NCI-H1930 (cell line): ENCODE measurements at regions not wholly inside any gene's neighbourhood (a gene's known extent, or its start where the extent isn't known, plus 50 kb on each side); places are given as distances from the start of the nearest gene placed in this dataset.

Experiments
- DNase-seq, 2 experiments: peaks; one replicate each; lab custom pipeline; 2025; lab: John Stamatoyannopoulos, UW

DNA sequence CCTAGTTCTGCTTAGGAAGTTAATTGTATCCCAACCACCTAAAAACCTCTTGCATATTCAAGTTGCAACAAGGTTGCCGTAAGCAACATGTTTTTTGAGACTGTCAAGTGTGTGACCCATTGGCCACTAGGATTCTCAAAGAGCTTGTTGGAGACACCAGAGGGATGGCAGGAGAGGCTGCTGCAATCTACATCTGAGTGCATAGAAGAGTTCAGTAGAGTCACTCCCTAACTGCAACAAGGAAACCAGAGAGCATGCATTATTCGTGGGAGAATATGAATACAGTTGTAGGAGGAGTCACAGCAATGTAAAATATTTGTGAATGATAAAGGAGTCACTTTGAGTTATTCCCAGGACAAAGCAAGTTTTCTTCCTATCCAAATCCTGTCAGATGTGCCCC lies 538.6 kb downstream of the TNS3 start:
- no peak for DNase-seq

DNA sequence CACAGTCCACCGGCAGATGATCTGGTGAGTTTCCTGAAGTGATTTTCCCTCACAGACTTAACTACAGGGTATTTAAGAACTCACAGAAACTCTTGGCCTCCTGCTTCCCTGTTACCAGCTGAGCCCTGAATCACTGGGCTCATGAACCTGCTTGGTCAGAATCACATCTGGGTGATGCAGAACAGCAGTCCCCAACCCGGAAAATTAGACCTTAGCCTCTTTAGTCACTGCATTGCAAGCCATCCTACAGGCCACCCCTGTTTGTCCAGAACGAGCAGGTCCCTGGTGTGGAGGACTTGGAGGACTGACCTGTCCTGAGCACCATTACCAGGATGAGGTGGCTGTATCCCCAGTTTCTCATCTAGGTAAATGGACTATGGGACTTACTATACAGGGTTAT lies 539.2 kb downstream of the TNS3 start:
- DNase-seq = no peak

DNA sequence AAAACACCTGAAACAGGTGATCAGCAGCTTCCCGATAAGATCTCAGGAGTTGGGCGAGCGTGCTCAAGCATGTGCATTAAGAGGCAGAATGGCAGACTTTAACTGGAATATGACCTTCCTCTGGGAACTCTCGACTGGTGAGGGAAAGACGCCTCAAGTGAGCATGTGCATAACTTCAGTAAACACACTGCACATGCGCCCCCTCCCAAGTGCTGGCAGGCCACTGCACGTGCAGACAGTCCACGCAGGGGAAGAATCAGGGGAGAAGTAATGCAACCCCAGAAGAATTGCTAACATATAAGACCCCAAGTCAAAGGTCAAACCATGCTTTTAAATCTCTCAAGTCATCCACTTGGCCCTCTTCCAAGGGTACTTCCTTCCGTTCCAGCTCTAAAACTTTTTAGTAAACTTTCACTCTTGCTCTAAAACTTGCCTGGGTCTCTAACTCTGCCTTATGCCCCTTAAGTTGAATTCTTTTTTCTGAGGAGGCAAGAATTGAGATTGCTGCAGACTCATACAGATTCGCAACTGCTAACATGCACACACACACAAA lies 541.0 kb downstream of the TNS3 start:
- DNase-seq = no peak

DNA sequence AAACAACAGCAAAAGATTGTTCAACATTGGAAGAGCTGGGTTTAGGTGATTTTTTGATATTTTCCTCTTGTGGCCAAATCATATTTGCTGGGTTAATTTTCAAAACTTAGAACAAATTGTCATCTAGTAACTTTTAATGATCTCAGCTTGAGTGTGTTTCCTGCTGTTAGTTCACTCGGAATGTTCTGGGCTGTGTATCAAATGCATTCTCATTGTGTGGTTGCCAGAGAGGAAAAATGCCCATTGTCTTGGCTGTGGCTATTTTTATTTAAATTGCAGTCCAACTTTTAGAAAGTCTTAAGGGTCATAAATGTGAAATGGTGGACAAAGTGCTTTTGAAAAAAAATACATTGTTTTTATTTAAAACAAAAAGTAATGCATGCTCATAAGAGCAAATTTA lies 542.0 kb downstream of the TNS3 start:
- DNase-seq = no peak

DNA sequence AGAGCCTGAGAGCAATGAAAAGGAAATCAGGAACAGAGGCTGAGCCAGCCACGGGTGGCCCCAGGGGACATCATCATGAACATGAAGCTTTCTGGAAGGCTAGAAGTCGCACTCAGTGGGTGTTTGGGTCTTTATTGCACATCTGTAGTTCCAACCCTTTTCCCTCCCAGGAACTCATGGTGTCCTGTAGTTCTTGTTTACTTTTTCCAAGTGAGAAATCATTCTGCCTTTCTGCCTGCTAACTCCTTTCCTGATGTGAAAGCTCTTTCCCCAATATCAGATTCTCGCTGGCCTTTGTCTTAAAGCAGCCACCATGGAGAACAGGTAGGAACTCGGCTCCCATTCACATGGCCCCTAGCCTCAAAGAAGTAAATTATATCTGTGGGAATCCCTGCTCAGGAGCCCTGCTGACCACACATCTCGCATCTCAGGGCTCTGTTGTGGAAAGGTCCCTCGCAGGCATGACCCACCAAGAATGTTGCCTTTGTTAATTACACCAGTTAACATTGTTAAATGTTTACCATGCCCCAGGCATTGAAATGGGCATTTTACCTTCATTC lies 542.7 kb downstream of the TNS3 start:
- DNase-seq = no peak

DNA sequence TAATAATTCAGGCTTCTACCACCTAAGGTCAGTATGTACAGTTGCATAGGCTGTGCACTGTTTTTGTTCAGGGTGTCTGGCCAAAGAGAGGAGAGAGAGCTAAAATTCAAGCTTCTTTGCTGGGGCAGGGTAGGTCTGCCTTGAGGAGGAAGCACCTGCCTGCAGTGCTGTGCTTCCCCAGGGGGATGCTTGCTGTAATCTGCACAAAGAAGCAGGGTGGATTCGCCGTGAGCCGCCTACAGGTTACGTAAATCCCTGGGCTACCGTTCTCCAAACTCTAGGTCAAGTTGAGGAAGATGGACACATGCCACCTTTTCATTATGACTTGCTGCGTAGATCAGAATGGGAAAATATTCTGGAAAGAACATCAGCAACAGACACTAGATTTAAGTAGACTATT lies 543.3 kb downstream of the TNS3 start:
- no peak for DNase-seq

DNA sequence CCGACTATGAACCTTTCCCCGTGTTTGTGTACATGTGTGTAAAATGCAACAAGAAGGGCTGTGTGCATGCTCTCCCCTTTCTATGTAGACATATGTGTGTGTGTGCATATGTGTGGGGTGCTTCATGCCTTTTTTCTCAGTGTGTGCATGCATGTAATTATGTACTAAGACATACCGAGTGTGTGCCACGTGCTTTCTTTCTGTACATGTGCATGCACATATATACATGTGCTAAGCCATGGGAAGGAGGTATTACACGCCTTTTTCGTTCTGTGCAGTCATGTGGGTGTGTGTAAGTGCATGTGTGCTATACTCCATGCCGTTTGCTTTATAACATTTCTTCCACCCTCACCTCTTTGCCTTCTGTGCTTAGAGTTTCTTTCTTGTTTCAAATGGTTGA lies 544.3 kb downstream of the TNS3 start:
- no peak for DNase-seq

DNA sequence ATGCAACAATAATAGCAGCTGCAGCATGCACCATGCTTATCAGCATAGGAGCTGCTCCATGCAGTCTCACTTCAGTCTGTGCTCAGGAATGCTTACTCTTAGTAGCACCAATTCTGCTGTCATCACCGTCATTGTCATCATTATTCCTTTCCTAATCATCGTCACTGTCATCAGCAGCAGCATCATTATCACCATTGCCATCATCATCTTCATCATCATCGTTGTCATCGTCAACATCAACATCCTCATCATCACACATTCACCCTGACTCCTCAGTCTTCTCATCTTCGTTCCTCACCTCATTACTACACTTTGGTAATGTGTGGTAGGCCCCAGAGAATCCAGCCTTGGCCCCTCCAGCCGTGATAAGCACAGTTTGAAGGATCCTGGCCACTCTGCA lies 545.0 kb downstream of the TNS3 start:
- no peak for DNase-seq

DNA sequence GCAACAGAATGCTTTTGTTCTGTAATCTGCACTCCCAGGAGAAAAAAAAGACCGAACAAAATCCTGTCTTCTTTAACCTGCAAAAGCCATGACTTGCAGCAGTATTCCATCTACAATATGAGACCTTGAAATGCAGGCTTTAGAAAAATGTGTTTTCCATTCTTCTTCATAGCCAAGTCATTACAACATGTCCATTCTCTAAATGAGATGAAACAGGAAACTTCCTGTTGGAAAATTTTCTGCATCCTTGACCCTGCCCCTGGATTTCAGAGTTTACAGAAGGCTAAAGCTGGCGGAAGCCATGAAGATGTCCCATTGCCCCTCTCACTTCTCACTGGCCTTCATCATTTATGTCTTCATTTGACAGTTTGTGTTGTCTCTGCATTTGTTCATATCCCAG lies 546.4 kb downstream of the TNS3 start:
- DNase-seq = no peak

DNA sequence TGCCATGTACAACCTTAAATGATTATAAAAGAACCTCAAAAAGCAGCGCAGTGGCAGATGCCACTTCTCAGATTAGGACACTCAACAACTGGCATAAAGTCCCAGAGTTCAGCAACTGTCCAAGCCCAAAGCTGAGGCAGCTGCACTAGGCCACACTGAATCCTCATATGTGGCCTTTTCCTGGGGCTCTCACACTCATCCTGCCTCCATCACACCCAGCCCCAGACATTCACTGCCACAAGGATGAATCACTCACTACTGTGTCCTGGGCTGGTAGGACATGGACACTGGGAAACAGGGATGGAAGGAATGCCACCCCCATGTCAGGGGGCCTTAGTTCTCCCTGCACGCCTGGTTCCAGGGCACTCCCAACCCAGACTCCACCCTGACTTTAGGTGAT lies 547.7 kb downstream of the TNS3 start:
- no peak for DNase-seq

DNA sequence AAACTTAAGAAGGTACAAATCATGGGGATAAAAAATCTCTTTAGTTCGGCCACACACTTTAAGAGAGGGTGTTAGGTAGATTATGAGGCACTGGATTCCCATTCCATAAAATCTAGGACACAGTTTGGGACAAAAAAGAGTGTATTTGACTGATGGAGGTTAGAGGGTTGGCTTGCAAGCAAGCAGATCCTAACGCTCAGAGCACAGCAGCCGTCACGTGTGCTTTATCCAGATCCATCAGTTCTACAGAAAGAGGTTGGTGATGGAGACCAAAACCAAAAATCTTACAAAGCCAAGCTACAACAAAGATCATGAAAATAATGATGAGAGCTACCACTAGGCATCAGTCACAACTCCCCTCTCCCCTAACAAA lies 549.4 kb downstream of the TNS3 start:
- DNase-seq = no peak

DNA sequence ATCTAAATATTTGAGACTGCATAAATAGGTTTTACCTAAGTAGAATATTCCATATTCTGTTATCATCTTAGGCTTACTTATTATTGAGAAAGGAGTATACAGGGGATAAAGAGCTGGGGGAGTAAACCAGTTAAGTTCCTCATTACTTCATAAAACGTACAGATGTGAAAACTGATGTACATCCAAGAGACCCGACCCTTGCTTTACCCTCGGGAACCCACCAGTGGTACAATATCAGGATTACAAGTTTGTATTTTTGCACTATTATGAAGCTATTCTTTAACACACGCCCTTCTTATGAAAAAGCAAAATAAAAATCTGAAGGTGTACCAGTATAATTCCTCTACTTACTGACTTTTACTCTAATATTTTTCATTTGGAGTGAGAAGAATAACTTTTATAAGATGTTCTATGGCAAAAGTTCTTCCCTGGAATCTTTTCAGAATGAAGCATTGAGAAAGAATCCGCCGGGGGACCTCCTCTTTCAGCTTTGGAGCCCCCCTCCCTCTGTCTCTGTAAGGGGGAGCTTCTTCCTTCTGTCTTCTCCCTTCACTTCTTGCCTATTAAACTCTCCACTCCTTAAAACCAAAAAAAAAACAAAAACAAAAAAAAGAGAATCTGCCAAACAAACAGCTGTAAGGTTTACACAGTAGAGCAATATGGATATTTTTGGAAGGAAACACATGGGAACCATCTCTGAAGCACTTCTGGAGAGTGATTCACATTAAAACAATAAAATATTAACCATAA lies 550.0 kb downstream of the TNS3 start:
- no peak for DNase-seq

DNA sequence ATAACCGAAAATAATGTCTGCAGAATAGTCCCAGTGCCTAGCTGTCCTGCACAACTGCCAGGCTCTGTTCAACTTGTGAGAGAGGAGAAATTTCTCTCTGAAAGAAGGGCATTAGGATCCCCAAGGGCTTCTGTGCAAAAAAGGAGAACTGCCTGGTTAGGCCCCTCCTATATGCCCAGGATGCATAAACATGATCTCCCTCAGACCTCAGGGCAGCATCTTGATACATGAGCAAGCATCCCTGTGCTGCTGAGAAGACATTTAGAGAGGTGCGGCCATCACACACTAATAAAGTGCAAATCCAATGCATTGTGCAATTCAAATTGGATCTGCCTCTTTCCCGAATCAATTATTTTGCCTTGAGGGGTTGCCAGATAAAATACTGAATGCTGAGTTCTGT lies 553.6 kb downstream of the TNS3 start:
- DNase-seq = no peak

DNA sequence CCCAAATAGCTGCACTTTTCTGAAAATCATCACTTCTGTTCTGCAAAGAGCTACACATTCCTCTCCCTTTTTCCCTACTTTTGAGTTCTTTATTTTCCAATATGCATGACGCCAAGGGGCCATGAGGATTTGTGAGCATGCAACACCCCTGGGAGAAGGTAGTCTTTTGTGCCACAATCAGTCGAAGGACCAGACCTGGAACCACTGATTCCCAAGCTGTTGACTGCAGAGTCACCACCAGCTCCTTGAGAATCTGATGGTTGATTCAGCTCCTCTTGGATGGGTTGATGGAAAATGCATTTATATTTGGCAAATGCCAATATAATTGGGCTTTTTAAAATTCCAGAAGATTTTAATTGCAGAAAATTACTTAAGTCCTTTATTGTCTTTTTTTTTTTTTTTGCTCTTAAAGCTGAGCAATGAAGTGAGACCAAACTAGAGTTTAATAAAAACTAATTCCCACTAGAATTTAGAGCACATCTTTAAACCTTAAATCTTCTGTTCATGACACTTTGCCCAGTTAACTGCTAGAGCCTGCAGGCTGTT lies 554.1 kb downstream of the TNS3 start:
- DNase-seq = no peak

DNA sequence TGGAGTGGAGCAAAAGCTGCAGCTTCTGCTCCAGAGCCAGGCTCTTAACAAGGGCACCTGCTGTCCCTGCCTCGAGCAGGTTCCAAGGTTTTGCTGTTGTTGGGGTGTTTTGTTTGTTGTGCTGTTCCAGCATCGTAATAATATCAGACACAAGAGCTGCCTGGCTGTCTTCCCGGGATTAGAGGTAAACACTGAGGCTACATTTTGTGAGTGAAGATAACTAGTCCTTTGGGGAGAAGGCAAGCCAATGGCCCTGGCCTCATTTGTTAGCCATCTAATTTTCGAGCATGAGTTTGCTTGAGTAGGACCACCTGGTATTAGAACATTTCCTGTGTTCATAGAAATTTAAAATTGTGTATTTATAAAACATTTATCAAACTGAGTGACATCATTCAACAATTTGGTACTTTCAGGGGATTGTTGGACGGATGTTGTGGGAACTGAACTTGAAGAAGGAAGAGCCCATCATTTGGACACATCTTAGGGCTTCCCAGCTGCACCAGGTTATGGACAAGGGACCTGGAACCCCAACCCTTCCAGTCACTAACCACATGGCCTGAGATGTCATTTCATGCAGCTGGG lies 555.0 kb downstream of the TNS3 start:
- DNase-seq = peak in 1 of 2 experiments; percentile 17

DNA sequence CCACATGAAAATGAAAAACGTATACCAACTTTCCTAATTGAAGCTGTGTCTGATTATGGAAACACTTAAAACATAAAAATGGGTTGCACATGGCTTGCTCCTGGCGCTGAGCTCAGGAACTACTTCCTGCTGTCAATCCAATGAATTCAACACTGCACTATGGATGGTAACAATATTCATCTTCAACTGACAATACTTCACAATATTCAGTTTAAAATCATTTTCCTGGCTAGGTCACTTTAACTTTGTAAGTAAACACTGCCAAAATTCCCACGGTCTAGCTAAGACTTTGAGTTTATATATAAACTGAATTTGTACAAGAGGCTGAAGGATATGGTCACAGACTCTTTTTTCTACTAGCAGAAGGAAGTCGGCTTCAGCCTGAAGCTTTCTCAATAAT lies 556.9 kb downstream of the TNS3 start:
- DNase-seq = no peak

DNA sequence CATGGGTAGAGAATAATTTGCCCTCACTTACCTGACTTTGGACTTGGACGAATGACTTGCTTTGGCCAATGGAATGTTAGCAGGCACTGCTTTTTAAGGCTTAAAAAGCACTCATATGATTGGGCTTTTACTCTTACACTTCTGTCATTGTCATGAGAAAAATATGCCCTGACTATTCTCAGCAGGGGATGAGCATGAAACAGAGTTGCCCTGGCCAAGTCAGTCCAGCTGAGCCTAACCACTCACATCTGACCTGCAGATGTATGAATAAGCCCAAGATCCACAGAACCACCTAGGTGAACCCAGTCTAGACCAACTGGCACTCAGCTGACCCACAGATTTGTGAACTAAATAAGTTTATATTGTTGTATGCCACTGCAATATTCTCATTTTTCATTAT lies 573.5 kb downstream of the TNS3 start:
- DNase-seq = no peak

DNA sequence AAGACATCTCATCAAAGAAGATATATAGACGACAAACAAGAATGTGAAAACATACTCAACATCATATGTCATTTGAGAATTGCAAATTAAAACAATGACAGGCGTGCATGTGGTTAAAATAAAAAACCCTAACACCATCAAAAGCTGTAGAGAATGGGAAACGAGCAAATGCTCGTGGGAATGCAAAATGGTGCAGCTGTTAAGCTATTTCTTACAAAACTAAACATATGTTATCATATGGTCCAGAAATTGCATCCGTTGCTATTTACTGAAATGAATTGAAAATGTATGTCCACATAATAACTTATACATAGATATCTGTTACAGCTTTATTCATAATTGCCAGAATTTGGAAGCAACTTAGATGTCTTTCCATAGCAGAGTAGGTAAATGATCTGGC lies 574.4 kb downstream of the TNS3 start:
- DNase-seq = no peak

DNA sequence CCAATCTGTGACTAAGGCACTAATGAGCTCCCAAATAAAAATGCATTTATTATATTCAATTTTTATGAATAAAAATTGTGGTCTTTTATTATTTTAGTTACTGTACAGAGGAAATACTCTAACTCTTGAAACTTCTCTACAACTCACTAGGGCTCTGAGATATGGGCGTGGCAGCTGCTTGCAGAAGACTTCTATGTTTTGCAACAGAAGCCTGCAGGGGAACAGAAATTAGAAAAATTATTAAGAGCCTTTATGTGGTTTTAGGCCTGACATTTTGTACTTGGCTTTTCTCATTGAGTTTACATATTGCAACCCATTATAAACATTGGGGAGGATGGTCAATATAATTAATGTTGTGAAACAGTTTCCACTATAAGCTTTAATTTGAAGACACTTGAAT lies 581.4 kb downstream of the TNS3 start:
- no peak for DNase-seq

DNA sequence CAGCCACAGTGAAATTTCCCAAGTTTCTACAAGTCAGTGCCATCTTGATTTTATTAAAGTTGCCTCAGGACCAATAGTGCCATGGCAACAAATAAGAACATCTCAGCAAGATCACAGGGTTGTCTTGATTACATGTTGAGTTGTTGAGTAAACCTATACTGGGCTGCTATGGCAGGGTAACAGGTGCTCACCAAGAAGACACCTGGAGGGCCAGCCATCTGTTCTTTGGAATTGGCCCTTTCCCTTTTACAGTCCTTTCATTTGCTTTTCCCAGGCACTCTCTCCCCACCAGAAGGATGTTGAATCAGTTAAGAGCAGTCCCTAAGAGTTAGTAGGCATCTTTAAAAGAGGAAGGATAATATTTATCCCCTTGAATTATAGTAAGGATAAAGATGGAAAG lies 582.0 kb downstream of the TNS3 start:
- no peak for DNase-seq

DNA sequence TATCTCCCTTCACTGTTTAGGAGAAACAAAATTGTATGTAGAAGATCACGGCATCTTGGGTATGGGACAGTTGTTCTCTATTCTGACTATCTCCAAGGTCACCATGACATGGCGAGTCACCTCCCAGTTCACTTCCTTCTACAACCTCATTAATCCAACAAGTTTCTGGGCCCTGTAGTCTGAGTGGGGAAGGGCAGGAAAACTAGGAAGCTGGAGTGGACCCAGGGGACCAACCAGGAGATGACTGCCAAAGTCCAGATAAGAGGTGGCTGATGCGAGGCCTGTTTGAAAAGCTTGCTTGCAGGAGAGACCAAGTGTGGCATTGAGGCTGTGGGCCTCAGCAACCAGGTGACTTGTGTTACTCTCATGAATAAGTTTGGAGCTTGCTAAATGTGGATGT lies 584.9 kb downstream of the TNS3 start:
- DNase-seq = no peak

DNA sequence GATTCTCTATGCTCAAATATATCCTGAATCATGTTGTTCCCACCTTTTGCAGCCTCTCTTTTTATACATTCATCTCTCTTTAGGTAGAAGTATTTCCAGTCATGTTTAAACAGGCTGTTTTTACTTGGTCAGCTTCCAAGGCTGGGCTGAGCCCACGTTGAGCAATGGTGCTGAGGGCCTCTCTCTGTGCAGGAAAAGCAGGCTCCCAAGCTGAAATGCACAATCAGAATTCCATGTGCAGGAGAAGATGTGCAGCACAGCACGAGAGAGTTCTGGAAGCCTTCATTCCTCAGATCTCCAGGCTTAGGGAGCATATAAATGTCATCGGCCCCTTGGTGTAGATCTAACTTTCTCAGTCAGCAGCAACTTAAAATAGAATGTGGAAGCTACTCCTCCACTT lies 588.5 kb downstream of the TNS3 start:
- no peak for DNase-seq

DNA sequence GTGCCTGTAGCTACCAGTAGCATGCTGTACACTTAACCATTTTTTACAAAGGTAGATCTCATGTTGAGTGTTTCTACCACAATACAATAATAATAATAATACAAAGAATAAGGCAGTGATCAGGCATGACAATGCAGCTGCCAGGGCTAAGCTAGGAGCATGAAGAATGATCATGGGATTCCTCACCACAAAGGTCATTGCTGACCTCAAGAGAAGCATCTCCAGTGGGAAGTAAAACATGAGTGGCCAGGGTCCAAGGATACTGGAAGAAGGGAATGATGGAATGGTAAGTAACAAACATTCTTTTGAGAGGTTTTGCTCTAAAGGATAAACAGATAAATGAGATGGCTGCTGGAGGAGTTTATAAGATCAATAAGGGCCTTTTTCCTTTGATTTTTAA lies 591.1 kb downstream of the TNS3 start:
- DNase-seq = no peak
